Neural crest cell (in vitro differentiated cells): ENCODE measurements at regions not wholly inside any gene's neighbourhood (a gene's known extent, or its start where the extent isn't known, plus 50 kb on each side); places are given as distances from the start of the nearest gene placed in this dataset.

Experiments
- DNase-seq: peaks from one replicate; pipeline ENCODE4 v3.0.0; 2021; ENCODE audit warnings: low read depth, mixed read lengths, low spot score
- H3K27ac Mint-ChIP-seq: one replicate; pipeline ENCODE4 v1.8.0; 2021; ENCODE audit warnings: mild to moderate bottlenecking, mixed read lengths; ENCODE audit not compliant: unreplicated experiment
- H3K27me3 Mint-ChIP-seq: 2 replicates; pipeline ENCODE4 v1.8.0; 2021; ENCODE audit warnings: low read depth, mild to moderate bottlenecking, mixed read lengths
- H3K36me3 Mint-ChIP-seq: 2 replicates; pipeline ENCODE4 v1.8.0; 2021; ENCODE audit warnings: low read depth, mild to moderate bottlenecking, mixed read lengths
- H3K4me1 Mint-ChIP-seq: 2 replicates; pipeline ENCODE4 v1.8.0; 2021; ENCODE audit warnings: mixed read lengths
- H3K4me3 Mint-ChIP-seq: one replicate; pipeline ENCODE4 v1.8.0; 2021; ENCODE audit warnings: mild to moderate bottlenecking, mixed read lengths
- H3K9me3 Mint-ChIP-seq: 2 replicates; pipeline ENCODE4 v1.8.0; 2021; ENCODE audit warnings: mixed read lengths
- TF ChIP-seq, protein P1 (sequence below): fragments of 200-600 bp; sonication (generic); conservative IDR thresholded peaks from 2 replicates; pipeline ENCODE4 v1.5.0; 2021; ENCODE audit warnings: antibody characterized with exemption, mild to moderate bottlenecking

DNA sequence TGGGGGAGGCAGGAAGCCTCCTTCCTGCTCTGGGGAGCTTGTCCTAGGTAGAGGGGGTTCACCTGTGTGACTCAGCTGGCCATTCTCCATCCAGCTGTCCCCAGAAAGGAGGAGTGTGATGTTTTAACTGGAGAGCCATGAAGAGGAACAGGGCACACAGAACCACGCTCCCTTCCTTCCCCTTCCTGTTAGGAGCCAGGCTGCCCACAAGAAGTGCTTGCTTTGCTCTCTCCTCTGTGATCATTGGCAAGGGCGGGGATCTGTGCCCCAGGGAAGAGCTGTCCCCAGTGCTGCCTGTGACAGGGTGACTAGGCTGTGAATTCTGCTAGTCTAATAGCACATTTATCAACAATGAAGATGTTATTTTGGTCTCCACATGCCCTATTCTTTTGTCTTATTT lies 169.6 kb upstream of the GATB start:
- peaks cover 10% of the 10 kb centered on the region for H3K27me3 Mint-ChIP-seq
- TF ChIP-seq, protein P1, sequence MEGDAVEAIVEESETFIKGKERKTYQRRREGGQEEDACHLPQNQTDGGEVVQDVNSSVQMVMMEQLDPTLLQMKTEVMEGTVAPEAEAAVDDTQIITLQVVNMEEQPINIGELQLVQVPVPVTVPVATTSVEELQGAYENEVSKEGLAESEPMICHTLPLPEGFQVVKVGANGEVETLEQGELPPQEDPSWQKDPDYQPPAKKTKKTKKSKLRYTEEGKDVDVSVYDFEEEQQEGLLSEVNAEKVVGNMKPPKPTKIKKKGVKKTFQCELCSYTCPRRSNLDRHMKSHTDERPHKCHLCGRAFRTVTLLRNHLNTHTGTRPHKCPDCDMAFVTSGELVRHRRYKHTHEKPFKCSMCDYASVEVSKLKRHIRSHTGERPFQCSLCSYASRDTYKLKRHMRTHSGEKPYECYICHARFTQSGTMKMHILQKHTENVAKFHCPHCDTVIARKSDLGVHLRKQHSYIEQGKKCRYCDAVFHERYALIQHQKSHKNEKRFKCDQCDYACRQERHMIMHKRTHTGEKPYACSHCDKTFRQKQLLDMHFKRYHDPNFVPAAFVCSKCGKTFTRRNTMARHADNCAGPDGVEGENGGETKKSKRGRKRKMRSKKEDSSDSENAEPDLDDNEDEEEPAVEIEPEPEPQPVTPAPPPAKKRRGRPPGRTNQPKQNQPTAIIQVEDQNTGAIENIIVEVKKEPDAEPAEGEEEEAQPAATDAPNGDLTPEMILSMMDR: no peak
- no peak overlapping the region for H3K4me3 Mint-ChIP-seq
- peak overlapping the region; percentile 85 for H3K27ac Mint-ChIP-seq
- H3K9me3 Mint-ChIP-seq: no peaks in the 10 kb centered on the region
- H3K4me1 Mint-ChIP-seq: no peaks in the 10 kb centered on the region
- DNase-seq: no peak
- H3K36me3 Mint-ChIP-seq: no peaks in the 10 kb centered on the region

DNA sequence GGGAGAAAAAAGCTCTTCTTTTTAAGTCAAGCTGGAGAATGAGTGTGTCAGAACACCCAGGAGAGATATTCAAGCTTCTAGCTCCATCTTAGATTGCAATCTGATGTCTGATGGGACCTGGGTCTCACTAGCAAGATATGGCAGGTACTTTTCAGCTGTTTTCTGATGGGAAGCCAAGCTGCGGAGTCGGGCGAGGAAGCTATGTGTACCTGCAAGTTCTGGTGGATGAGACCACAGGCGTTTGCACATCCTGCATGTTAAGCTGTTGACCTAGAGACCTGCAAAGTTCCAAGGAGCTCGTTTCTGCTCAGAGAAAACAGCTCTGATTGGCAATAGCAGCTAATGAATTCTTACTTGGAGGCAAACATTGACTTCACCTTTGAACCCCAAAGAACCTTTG lies 167.3 kb upstream of the GATB start:
- H3K36me3 Mint-ChIP-seq: no peaks in the 10 kb centered on the region

DNA sequence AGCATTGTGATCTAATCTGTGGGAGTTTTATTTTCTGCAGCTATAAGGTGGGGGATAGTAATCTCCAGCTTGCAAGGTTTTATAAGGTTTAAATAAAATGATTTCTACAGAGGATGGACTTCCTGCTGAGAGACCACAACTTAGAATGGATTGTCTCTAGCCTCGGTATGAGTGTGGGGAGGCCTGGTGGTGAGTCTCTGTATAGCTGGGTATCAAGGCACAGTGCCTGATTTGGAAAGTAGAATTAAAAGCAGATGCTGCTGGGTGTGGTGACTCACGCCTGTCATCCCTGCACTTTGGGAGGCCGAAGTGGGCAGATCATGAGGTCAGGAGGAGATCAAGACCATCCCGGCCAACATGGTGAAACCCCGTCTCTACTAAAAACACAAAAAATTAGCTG lies 162.0 kb upstream of the GATB start:
- no peak overlapping the region for H3K27ac Mint-ChIP-seq
- no peaks in the 10 kb centered on the region for H3K36me3 Mint-ChIP-seq
- no peaks in the 10 kb centered on the region for H3K4me1 Mint-ChIP-seq
- TF ChIP-seq, protein P1: no peak
- H3K9me3 Mint-ChIP-seq: no peaks in the 10 kb centered on the region
- no peak overlapping the region for H3K4me3 Mint-ChIP-seq
- DNase-seq: no peak
- no peaks in the 10 kb centered on the region for H3K27me3 Mint-ChIP-seq

More for the DNA sequence above, 167.3 kb upstream of the GATB start:
- Mint-ChIP-seq H3K9me3 (no peaks in the 10 kb centered on the region), H3K4me3 (no peak overlapping the region), H3K27ac (no peak overlapping the region), H3K27me3 (peaks cover 10% of the 10 kb centered on the region), H3K4me1 (no peaks in the 10 kb centered on the region)
- TF ChIP-seq, protein P1: no peak
- no peak for DNase-seq

DNA sequence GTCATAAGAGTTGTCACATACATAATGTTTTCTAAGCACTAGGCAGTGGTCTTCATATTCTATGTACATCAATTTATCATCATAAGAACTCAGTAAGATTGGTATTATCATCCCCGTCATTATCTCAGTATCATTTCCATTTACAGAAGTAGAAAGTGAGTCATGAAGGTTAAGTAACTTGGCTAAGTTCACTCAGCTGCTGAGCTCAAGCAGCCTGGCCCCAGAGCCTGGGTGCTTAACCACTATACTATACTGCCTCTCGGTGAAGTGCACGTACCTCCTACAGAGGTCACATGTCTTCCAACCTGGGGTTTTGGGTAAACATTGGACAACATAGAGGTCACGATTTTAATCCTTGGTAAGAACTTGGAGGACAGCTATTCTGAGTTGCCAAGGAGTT lies 161.5 kb upstream of the GATB start:
- H3K27me3 Mint-ChIP-seq: no peaks in the 10 kb centered on the region
- DNase-seq: no peak
- no peak overlapping the region for H3K27ac Mint-ChIP-seq
- TF ChIP-seq, protein P1: no peak
- H3K9me3 Mint-ChIP-seq: no peaks in the 10 kb centered on the region
- H3K4me1 Mint-ChIP-seq: peaks cover 4% of the 10 kb centered on the region
- H3K36me3 Mint-ChIP-seq: no peaks in the 10 kb centered on the region
- no peak overlapping the region for H3K4me3 Mint-ChIP-seq

DNA sequence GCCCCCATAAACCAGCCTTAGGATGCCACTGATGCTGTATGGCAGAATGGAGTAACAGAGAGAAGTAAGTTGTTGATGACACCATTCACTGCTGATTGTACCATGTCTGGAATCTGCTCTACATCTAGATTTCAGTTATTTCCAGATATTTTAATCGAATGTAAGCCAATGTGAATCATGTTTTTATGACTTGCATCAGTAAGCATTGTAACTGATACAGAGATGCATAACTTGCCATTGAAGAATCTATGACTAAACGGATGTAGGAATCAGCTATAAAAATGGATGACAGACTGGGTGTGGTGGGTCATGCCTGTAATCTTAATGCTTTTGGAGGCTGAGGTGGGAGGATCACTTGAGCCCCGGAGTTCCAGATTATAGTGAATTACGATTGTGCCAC lies 161.0 kb upstream of the GATB start:
- H3K27ac Mint-ChIP-seq: no peak overlapping the region
- no peak for DNase-seq
- TF ChIP-seq, protein P1: no peak
- no peak overlapping the region for H3K4me3 Mint-ChIP-seq
- no peaks in the 10 kb centered on the region for H3K36me3 Mint-ChIP-seq
- H3K27me3 Mint-ChIP-seq: no peaks in the 10 kb centered on the region
- no peaks in the 10 kb centered on the region for H3K9me3 Mint-ChIP-seq
- peaks cover 9% of the 10 kb centered on the region for H3K4me1 Mint-ChIP-seq

DNA sequence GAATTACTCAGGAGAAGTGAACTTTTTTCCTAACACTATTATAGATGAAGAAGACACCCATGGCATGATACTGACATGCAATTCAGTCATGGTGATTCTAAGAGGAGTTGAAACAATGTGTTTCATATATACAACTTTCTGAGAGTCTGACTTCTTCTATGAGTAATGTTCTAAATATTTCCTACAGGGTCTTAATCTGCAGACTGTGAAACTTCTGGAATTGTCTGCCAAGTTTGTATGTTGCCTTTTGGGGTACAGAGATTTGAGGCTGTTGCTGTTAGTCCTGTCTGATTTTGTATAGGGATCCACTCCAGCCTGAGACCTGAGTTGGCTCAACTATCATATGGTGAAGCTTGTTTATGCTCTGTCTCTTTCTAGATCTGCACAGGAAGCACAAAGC lies 160.6 kb upstream of the GATB start:
- H3K4me1 Mint-ChIP-seq: peaks cover 10% of the 10 kb centered on the region
- H3K36me3 Mint-ChIP-seq: no peaks in the 10 kb centered on the region
- DNase-seq: no peak
- TF ChIP-seq, protein P1: no peak
- H3K27ac Mint-ChIP-seq: no peak overlapping the region
- no peaks in the 10 kb centered on the region for H3K27me3 Mint-ChIP-seq
- H3K9me3 Mint-ChIP-seq: no peaks in the 10 kb centered on the region
- H3K4me3 Mint-ChIP-seq: no peak overlapping the region
